ENCODE measurements at regions not wholly inside any gene's neighbourhood (a gene's known extent, or its start where the extent isn't known, plus 50 kb on each side); places are given as distances from the start of the nearest gene placed in this dataset.

- no peaks in the 10 kb centered on the region for H3K9me3 ChIP-seq (replicated peaks; ENCODE audit: control insufficient read depth, insufficient read depth, low read depth, low read length)
- intact Hi-C loops (cut with micrococcal nuclease) (no loop called here), in situ Hi-C loops (cut with MboI) (no loop called here)
- no peaks in the 10 kb centered on the region for H3K79me2 ChIP-seq (ENCODE audit: control insufficient read depth, insufficient read depth, low read length)
- ATAC-seq: no peak
- H3K9ac ChIP-seq (ENCODE audit: insufficient read depth in 1 of 2, low read depth in 2 of 2, low read length in 2 of 2): no peak overlapping the region
- H4K20me1 ChIP-seq (replicated peaks; ENCODE audit: control insufficient read depth, insufficient read depth, low read length): no peaks in the 10 kb centered on the region
- H3K9me1 ChIP-seq (ENCODE audit: control insufficient read depth, insufficient read depth, low read length): no peaks in the 10 kb centered on the region
- H3K27ac ChIP-seq (ENCODE audit: extremely low read depth, low read depth, low read length): no peak overlapping the region
- H2AFZ ChIP-seq (ENCODE audit: low read depth, low read length): no peak overlapping the region
- POLR2A ChIA-PET: no interaction called here
- no peaks in the 10 kb centered on the region for H3K4me1 ChIP-seq (replicated peaks in 1 of 2; ENCODE audit: control insufficient read depth in 2 of 2, insufficient read depth in 2 of 2, low read length in 2 of 2)
- WGBS (ENCODE audit: insufficient coverage, low coverage, missing lambda C conversion rate): 2% methylated on average over 6 of the region's 6 CpGs
- H3K27me3 ChIP-seq (ENCODE audit: control insufficient read depth in 2 of 2, insufficient read depth in 2 of 2, low read length in 2 of 2): peaks cover 0 to 3% of the 10 kb centered on the region in 2 experiments; a peak in 1 of 5 replicates
- no peak overlapping the region for H3K4me2 ChIP-seq (ENCODE audit: insufficient read depth, low read length)
- H3K4me3 ChIP-seq: no peak overlapping the region
- FAIRE-seq: no peak
- DNase-seq (ENCODE audit: extremely low read depth in 1 of 4, low spot score in 3 of 4): no peak
- no peaks in the 10 kb centered on the region for H3K36me3 ChIP-seq (ENCODE audit: control insufficient read depth, insufficient read depth, low read length)
- no TSS peak for BruUV-seq (replicated peaks)
- CTCF ChIA-PET (ENCODE audit: low intra/inter-chr PET ratio): no interaction called here
- TF ChIP-seq E2F5 (CRISPR knock-in tag; IDR thresholded peaks at IDR 0.05) (no peak), VEZF1 (CRISPR knock-in tag; IDR thresholded peaks at IDR 0.05) (no peak), TCFL5 (CRISPR knock-in tag; conservative IDR thresholded peaks at IDR 0.05) (no peak), KLF6 (CRISPR knock-in tag; IDR thresholded peaks at IDR 0.05; ENCODE audit: borderline replicate concordance) (no peak), SFPQ (IDR thresholded peaks at IDR 0.05; ENCODE audit: low read depth, low read length) (no peak)
Measured at GRCh38 chr2:129112181-129112580, 793.5 kb upstream of the HS6ST1 start.
